GM18870 (cell line): ENCODE measurements at regions not wholly inside any gene's neighbourhood (a gene's known extent, or its start where the extent isn't known, plus 50 kb on each side); places are given as distances from the start of the nearest gene placed in this dataset.

Experiments
- ATAC-seq: cut with Tn5 transposase; IDR thresholded peaks from one replicate; pipeline ENCODE4 v1.9.1; 2021; ENCODE audit warnings: moderate library complexity; ENCODE audit not compliant: unreplicated experiment

DNA sequence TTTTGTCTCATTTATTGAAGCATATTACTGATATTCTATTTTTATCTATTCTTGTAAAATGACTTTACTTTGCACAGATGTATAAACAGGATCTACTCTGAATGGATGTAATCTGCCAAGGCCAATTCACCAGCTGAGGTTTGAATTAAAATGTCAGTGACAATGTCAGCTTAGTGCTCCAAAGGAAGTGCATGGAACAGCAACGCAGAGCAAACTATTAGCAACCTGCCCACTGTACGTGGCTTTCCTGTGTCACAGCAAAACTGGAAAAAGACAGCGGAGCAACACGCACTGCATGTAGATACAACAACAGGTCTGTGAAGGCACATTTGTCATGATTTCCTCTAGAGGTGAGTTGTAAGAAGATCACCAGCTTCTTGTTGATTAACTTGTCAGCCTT is 409.4 kb downstream of the MED10 start:
- no peak for ATAC-seq

DNA sequence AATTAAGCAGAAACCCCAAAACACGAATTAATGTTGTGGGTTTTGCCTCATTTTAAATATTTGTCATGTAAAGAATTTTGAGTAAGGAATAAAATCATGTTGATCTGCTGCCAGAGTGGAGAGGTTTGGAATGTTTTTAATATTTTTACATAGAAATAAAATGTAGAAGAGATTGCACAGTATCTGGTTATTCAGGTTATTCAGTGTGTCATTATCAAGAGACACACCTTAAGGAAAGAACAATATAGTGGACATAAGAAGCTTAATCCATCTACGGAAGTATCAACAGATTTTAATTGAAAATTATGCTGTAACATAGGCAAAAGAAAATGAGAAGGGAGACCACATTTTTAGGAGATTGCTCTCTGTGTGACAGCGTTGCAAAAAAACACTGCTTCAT is 410.4 kb downstream of the MED10 start:
- no peak for ATAC-seq

DNA sequence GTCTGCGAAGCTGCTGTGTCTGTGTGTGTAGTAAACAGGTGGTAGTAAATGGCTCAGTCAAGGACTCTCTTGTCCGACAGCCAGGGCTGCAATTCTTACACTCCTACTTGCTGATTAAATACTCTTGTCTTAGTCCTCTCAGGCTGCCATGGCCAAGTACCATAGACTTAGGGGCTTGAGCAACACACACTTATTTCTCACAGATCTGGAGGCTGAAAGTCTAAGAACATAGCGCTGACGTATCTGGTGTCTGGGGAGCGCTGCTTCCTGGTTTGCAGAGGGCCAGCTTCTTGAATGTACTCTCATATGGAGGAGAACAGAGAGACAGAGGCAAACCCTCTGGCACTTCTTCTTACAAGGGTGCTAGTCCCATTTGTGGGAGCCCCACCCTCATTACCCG is 411.0 kb downstream of the MED10 start:
- no peak for ATAC-seq

DNA sequence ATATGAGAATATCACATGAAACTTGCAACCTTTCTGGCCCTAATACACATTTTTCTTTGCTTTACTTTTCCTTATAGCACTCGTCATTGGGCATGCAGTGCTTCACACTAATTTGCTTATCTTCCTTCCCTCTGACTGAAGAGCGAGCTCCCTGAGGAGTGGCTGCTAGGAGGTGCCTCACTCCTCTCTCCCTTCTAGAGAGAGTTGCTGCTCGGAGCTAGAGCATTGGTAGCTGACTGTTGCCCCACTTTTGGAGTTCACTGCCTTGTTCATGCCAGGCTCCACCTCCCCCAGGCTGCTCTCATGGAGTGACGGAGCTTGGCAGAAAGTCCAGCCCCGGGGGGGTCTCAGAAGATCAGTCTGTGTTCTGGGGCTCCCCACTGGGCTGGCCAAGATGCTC is 413.2 kb downstream of the MED10 start:
- ATAC-seq: no peak

DNA sequence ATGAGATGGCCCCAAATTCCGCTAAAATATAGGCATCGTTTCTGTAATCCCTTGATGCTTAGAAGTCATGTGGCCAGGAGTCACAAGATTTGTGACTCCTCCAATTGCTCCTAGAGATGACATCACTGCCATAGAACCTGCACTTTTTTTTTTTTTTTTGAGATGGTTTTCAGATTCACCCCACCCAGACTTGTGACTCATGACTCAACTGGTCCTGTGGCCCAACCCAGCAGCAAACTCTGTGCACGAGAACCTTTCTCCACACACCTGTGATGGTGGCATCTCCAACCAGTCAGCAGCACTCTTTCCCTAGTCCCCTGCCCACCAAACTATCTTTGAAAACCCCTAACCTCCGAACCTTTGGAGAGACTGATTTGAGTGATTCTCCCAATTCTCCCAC is 414.0 kb downstream of the MED10 start:
- ATAC-seq: no peak

DNA sequence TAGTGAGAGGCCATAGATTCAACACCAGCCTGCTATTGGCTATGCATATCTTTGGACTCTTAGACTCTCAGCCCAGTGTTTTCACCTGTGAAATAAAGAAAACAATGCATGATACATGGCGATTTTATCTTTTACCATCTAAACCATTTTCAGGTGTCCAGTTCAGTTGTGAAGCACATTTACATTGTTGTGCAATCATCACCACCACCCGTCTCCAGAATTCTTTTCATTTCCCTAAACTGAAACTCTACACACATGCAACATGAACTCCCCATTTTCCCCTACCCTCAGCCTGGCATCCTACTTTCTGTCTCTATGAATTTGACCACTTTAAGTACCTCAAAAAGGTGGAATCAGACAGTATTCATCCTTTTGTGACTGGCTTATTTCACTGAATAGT is 420.6 kb downstream of the MED10 start:
- ATAC-seq: no peak

DNA sequence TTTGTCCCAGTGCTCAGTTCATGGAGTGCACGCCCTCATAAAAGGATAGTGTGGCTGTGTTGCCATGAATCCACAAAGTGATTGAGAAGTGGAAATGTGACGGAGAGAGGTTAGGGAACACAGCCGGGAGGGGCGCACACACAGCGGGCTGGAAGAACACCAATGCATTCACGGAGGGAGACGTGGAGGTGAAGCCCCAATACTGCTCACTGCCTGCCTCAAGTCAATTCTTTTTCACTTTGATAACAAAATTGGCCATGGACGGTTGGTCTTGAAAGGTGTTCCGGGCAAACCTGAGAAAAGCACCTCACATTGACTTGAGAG is 424.1 kb downstream of the MED10 start:
- no peak for ATAC-seq

DNA sequence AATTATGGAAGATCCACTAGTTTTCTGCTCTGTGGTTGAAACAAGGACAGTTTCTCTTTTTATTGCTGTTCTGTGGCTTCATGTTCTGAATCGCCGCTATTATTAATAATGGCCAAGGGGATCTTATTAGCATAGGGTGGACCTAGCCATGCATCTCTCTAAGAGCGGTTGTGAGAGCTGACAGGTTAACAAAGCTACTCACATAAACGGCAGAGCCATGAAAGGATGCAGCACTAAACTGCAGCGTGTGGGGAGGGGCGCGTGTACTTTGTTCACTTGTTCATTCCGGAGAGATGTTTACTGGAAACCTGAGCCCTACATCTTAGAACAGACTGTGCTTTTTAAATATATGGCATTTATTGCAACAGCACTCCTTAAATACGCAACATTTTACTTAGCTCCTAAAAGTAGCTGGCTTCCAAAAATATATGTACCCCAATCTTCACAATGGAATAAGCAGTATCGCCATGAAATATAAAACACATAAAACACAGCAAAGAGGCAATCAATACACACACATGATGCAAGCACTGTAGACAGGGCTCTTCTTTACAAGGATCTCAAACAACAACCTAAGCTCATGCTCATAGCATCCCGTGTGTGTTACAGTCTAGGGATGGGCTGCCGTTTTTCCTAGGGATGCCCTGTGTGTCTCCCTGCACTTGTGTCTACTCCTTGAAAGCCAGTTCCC is 424.6 kb downstream of the MED10 start:
- ATAC-seq: no peak

DNA sequence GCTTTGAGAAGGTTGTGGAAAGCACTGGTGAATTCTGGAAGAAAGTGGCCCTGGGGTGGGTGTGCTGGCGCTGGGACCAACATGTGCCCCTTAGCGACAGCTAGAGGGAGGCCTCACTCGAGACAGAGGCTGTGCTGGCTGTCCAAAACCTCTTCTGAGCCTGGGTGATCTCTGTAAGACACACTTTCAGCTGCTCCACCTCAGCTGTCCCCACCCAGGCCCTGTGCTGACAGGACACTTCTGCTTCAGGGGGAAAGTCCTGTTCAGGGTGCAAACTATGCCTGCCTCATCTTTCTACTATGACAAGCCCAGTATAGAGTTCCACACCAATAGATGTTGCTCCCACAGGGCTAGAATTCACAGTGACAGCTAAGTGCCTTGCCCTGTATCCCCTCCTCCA is 426.4 kb downstream of the MED10 start:
- no peak for ATAC-seq

DNA sequence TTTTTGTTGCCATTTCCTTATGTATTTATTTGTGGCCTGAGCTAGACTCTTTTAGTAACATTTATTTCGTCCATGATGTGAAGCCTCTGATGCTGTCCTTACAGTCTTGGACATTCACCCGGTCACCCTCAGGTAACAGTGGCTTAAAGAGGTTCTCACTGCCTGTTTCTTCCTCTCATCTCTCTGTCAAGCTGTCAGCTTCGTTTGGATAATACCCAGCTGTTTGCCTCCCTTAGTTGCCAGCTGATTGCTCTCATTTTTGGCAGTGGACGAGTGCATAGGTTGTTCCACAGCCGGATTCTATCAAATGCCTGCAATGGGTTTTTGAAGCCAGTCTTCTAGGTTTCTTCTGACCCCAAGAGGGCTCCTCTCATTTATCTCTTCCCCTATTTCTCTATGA is 427.7 kb downstream of the MED10 start:
- ATAC-seq: no peak

DNA sequence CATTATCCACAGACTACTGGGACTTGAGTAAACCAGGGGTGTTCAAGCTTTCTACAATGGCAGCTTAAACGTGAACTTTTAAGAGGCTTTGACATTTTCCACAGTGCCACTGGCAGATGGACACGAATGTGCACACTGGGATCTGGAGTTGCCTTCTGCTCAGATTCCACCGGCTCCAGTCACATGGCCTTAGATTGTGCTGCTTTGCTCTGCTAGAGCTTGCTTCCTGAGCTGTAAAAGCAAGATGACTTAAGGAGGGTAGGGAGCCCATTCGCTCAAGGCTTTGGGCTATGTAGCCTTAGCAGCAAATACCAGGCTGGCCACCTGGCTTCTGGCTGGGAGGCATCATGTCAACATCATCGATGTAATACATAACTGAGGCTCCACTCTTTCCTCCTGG is 436.9 kb downstream of the MED10 start:
- ATAC-seq: no peak

DNA sequence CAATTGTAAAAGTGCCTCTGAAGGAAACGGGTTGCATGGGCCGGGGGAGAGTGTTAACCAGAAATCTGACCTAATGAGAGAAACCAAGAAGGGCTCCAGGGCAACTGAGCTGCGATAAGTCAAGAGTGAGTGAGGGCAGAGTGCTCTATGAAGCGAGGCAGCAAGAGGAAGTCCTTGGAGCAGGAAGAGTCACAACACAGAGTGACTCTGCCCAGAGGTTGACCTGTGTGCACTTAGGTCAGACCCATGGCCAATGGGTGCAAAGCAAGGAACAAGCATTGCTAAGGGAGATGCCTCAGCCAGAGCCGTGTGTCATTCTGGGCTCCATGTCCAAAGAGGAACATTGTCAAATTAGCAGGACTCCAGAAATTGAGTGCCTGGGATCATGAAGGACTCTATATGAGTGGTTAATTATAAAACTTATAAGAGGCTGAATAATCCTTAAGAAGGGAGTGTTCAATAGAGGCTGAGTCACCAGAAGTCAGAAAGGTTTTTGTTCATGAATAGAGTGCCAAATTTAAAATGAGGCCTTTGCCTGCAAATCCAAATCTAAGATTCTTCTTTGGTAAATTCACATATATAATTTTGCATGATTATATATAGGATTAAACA is 438.5 kb downstream of the MED10 start:
- ATAC-seq: no peak

DNA sequence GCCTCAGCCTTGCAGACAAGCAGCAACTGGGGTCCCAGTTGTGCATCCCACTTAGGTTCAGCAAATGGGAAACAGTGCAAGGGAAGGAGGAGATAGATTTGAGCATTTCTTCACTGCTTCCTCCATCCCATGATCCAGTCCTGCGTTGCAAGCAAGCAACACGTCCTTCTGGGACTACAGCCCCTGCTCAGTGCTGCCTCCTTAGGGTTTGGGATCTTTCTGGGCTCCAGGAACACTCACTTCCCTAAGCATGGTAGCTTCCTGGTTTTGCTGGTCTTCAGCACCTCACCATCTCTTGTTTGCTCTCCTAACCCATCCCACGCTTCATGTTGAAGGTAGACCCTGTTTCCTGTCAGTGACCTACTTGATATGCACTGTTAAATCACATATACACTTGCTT is 444.7 kb downstream of the MED10 start:
- ATAC-seq: no peak

DNA sequence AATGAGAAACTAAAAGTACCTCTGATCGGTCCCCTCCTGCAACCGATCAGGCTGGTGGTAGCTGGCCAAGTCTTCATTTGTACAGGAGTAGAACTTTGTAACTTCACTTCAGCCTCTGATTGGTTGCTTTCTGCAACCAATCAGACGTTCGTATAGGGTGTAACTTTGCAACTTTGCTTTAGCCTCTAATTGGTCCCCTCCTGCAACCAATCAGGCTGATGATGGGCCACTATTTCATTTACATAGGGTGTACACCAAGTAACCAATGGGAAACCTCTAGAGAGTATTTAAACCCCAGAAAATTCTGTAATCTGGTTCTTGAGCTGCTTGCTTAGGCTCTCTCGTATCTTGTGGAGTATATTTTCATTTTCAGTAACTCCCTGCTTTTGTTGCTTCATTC is 445.5 kb downstream of the MED10 start:
- no peak for ATAC-seq

DNA sequence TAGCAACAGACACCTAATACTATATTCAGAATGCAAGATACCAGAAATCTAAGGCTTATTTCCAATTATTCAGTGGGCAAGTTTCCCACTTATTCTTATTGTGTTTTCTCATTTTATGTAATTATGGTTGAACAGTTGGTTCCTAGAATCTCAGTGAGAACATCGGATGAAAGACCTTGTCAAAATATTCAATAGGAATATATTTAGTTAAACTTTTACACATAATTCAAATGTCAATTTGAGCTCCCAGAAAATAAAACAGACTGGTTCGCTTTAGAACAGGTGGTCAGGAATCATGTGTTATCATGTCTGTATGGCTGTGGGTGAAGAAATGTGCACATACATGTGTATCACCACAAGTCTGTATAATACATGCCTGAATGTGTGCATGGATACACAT is 447.8 kb downstream of the MED10 start:
- ATAC-seq: no peak

DNA sequence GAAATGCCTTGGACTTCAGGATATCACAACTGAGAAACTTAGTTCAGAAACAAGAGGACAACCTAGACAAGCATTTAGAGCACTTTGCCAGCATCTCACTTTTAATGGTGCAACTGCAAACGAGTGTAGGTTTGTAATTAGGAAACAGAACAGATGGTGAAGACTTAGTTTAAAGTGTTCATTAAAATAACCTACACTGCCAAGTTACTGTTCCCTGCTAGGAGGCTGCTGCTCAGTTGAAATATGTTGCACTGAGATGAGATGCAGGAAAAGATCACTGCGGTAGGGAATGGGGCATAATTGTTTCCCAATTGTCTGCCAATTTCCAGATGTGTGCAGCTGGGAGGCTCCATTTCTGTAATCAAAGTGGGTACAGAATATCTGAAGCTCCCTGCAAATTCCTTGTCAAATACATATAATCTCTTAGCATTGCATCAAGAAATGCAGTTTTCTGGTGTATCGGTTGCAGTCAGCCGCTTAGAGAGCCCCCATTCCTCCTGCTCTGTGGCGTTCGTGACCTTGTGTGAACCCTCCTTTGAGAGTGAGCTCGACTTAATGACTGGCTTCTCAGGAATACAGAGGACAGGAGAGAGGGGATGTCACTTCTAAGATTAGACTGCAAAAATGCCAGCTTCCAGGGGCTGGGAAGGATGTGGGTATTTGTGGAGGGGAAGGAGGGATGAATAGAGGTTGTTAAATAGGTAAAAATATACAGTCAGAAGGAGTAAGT is 448.9 kb downstream of the MED10 start:
- no peak for ATAC-seq

DNA sequence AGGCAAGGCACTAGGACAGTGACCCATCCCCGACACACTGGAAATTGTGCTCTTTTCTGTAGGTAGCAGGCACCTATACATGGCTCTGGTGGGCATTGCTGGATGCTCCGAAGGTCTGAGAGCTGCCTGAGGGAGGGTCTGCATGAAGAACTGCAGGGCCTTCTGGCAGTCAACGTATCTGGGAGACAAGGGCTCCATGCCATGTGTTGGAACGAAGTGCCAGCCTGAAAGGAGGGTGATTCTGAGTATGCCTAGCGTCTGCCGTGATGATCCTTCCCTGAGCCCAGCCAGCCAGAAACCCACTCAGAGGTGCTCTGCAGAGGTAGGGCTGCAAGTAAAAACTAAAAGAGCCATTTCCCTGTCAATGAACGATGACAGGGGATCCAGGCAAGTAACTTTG is 453.2 kb downstream of the MED10 start:
- no peak for ATAC-seq

DNA sequence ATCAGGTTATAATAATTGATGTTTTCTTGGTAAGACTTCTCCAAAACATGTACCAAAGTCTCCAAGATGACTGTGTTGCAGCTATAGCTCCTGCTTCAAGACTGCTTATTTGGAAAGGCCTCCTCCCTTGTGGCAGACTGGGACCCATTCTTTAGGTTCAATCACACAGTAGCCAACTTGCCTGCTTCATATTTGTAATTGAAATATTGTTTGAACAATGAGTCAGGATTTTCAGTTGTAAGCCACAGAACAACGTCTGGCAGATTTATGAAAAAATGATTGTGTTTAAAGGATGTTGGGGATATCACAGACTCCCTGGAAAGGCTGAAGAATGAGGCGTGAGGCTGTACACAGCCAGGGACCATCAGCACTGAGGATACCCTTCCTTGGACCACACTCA is 458.9 kb downstream of the MED10 start:
- no peak for ATAC-seq

DNA sequence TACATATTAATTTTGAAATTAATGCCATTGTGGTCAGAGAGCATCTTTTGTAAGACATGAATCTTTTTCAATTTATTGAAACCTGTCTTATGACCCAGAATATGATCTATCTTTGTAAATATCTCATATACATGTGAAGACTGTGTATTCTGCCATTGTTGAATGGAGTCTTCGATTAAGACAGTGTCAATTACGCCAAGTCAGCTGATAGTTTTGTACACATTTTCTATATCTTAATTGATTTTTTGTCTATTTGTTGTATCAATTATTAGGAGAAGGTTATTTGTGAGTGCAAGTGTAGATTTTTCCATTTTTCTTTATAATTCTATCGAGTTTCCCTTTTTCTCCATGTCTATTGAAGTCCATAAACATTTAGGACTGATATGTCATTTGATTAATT is 471.6 kb downstream of the MED10 start:
- ATAC-seq: no peak

DNA sequence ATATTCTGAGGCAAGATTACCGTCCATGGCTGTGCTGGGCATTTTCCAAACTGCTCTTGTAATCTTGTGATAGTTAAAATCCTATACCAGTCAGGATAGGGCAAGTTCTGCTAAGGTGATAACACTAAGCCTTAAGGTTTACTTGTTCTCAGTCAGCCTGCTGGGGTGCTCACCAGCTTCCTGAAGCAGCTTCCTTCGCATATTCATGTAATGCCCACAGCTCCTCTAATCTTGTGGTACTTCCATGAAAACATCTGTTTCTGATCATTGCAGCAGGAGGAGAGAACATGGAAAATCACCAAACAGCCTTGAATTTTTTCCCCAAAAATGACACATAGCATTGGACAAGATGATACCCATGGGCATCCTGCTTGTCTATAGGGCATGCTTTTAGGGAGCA is 473.2 kb downstream of the MED10 start:
- no peak for ATAC-seq

DNA sequence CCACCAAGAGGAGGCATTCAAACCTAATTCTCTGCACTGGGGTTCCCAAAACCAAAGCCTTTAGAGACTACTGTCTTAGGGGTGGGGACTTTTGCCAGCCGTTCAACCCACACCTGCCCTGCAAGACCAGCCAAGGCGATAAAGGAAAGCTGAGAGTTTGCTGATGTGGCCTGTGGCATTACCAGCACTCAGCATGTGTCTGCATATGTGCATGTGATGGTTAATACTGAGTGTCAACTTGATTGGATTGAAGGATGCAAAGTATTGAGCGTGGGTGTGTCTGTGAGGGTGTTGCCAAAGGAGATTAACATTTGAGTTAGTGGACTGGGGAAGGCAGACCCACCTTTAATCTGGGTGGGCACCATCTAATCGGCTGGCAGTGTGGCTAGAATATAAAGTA is 474.2 kb downstream of the MED10 start:
- no peak for ATAC-seq
